IPS-20b (cell line): ENCODE measurements at regions not wholly inside any gene's neighbourhood (a gene's known extent, or its start where the extent isn't known, plus 50 kb on each side); places are given as distances from the start of the nearest gene placed in this dataset.
"Not testable (repeated sequence)": the region's sequence is repeated elsewhere in the genome, so short reads cannot be mapped to it uniquely, and the experiment has no call there.

Experiments
- H3K27ac ChIP-seq: one replicate; pipeline ENCODE4 v1.5.1; 2013; ENCODE audit warnings: low read length
- H3K27me3 ChIP-seq: 2 replicates; pipeline ENCODE4 v1.6.1; 2013; ENCODE audit warnings: mild to moderate bottlenecking, low read length, inconsistent platforms; ENCODE audit not compliant: insufficient read depth
- H3K36me3 ChIP-seq: 2 replicates; pipeline ENCODE4 v1.6.1; 2013; ENCODE audit warnings: low read depth, mild to moderate bottlenecking, inconsistent platforms, low read length, moderate library complexity; ENCODE audit not compliant: insufficient read depth
- H3K4me1 ChIP-seq: 2 replicates; pipeline ENCODE4 v1.6.1; 2013; ENCODE audit warnings: mild to moderate bottlenecking, control low read depth, inconsistent platforms, low read length, moderate library complexity; ENCODE audit not compliant: insufficient read depth
- H3K4me3 ChIP-seq: 2 replicates; pipeline ENCODE4 v1.5.1; 2013; ENCODE audit warnings: mild to moderate bottlenecking, low read length, inconsistent platforms
- H3K9ac ChIP-seq: 2 replicates; pipeline ENCODE4 v1.6.1; 2013; ENCODE audit warnings: low read depth, mild to moderate bottlenecking, inconsistent platforms, low read length, moderate library complexity
- H3K9me3 ChIP-seq: 2 replicates; pipeline ENCODE4 v1.6.1; 2013; ENCODE audit warnings: mild to moderate bottlenecking, low read depth, low read length, inconsistent platforms; ENCODE audit not compliant: insufficient read depth

DNA sequence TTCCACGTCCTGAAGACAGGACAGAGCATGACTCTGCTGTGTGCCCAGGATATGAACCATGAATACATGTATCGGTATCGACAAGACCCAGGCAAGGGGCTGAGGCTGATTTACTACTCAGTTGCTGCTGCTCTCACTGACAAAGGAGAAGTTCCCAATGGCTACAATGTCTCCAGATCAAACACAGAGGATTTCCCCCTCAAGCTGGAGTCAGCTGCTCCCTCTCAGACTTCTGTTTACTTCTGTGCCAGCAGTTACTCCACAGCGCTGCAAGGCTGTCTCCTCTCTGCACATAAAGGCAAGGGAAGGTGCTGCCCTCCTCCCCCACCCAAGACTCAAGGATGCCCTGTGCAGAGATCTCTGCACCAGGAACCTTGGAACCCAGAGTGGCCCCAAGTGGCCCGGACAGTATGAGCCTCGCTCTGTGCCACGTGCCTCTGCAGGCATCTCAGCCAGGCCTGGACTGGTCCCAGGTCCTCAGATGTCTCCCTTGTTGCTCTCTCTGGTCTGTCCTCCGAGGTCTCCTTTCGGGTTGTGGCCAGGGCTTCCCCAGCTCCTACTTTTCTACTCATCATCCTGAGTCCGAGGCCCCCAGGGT, 230.3 kb upstream of the PRSS58 start:
- no peak overlapping the region for H3K9ac ChIP-seq
- H3K27me3 ChIP-seq = no peaks in the 10 kb centered on the region; the same call in 1 of the 2 replicates
- no peaks in the 10 kb centered on the region for H3K9me3 ChIP-seq
- H3K36me3 ChIP-seq = no peaks in the 10 kb centered on the region
- no peak overlapping the region for H3K27ac ChIP-seq
- H3K4me3 ChIP-seq = no peak overlapping the region
- no peaks in the 10 kb centered on the region for H3K4me1 ChIP-seq

DNA sequence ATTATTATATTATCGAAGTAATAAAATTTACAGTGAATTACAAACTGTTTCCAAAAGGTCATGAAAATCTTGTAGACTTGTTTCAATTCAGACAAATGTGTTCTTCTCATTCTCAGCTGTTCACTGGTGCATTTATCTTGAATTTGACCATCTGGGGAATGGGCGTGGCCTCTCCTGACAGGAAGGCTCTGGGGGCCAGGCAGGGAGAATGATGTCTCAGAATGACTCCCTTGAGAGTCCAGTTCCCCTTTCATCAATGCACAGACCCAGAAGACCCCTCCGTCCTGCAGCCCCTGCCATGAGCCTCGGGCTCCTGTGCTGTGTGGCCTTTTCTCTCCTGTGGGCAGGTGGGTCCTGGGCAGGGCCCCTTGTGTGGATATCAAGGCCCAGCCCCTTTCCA, 229.7 kb upstream of the PRSS58 start:
- not testable (repeated sequence) for H3K9ac ChIP-seq, H3K9me3 ChIP-seq, H3K4me3 ChIP-seq, H3K4me1 ChIP-seq, H3K36me3 ChIP-seq, H3K27ac ChIP-seq, H3K27me3 ChIP-seq

DNA sequence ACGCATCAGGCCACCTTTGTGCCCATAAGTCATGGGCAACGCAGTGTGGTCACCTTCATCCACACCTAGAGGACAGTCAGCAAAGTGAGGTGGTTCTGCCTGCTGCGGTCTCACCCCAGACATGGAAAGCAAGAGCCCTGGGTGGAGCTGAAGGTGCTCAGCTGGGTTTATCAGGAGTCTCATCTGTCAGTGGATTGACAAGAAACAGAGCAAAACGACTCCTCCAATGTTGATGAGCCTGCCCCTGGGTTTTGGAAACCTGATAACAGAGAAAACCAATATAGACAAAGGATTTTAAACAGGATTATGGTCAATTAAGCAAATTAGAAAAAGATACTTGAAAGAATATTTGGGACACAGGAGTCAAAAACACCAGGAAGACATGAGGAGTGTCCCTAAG, 229.3 kb upstream of the PRSS58 start:
- H3K9ac ChIP-seq = no peak overlapping the region
- H3K4me1 ChIP-seq = no peaks in the 10 kb centered on the region
- H3K27ac ChIP-seq = no peak overlapping the region
- H3K4me3 ChIP-seq = no peak overlapping the region
- H3K27me3 ChIP-seq = no peaks in the 10 kb centered on the region; the same call in 1 of the 2 replicates
- H3K36me3 ChIP-seq = no peaks in the 10 kb centered on the region
- H3K9me3 ChIP-seq = no peaks in the 10 kb centered on the region

DNA sequence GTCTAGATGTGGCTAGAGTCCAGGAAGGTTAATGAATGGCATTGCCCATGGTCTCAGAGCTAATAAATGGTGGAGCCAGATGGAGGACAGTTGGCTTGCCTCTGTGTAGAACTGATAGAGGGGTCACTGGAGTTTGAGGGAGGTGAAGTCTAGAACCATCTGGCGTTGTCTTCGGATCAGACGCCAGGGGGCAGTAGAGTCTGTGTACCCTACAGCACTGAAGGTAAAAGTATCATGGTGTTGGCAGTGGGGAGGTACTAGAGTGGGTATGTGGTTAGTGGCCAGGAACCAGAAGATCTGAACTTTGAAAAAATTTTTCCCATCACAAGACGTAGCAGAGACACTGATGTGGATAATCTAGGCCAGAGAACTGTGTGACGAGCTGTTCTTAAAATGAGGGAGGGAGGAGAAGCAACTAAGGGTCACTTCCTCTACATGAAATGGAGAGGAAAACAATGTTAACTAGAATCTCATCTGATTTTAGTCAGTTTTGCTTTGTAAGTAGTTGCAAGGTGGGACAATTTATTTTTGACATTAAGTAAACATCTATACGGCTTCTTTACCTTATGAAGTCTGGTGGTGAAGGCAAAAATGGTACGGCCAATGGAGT, 227.9 kb upstream of the PRSS58 start:
- Histone ChIP-seq H3K27ac (no peak overlapping the region), H3K9ac (no peak overlapping the region), H3K4me3 (no peak overlapping the region), H3K9me3 (no peaks in the 10 kb centered on the region), H3K4me1 (no peaks in the 10 kb centered on the region), H3K27me3 (no peaks in the 10 kb centered on the region), H3K36me3 (no peaks in the 10 kb centered on the region)

DNA sequence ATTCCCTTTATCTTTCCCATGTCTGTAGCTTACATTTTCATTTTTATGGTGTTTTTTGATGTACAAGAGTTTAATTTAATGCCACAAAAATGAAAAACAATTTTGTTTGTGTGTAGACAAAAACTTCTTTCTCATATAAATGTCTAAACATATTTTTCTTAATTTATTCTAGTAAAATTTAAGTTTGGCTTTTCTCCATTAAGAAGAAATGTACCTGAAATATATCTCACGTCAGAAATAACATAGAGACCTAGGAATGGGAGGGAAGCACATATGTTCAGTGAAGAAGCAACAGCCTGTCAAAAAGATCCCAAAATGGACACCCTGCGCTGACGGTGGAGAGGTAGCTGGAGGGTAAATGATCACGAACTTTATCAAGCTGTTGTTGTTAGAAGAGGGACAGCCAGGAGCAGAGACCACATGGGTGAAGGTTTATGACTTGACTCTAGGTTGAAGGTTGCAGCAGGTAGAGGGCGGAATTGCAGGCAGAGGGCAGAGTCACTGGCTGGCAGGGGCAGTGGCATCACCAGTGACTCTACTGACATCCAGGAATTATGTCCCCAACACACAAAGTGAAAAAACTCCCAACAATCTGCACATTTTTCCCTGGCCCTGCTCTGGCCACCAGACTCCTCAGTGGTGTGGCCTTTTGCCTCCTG, 225.9 kb upstream of the PRSS58 start:
- no peaks in the 10 kb centered on the region for H3K4me1 ChIP-seq
- H3K27ac ChIP-seq = no peak overlapping the region
- H3K9ac ChIP-seq = no peak overlapping the region
- no peak overlapping the region for H3K4me3 ChIP-seq
- no peaks in the 10 kb centered on the region for H3K36me3 ChIP-seq
- no peaks in the 10 kb centered on the region for H3K27me3 ChIP-seq
- H3K9me3 ChIP-seq = no peaks in the 10 kb centered on the region

DNA sequence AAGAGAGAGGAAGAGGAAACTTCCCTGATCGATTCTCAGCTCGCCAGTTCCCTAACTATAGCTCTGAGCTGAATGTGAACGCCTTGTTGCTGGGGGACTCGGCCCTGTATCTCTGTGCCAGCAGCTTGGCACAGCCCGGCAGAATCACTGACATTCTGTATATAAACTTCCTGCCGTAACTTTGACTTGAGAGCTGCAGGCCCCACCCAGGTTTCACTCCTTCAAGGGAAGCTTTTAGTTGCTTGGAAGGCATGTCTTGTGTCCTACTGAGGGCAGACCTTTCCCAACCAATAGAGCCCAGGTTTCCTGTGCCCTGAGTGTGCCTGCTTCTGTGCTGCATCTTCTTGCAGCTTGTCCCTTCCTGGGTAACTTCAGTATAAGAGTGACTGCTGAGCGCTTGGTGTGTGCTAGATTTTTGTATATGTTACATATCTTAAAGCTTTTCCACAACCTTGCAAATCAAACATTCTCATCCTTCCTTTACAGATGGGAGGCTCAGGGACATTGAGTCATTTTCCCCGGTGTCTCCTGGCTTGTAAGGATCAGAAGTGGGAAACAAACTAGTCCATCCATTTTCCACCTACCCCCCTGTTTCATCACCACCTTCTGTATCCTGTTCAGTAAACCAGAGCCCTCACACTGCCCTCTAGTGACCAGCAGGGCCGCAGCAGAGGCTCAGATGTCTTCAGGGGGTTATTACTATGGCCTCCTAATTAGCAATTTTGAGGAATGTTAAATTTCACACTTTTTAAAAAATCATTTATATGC, 225.2 kb upstream of the PRSS58 start:
- no peak overlapping the region for H3K9ac ChIP-seq
- no peaks in the 10 kb centered on the region for H3K9me3 ChIP-seq
- no peaks in the 10 kb centered on the region for H3K27me3 ChIP-seq
- no peak overlapping the region for H3K27ac ChIP-seq
- H3K4me1 ChIP-seq = no peaks in the 10 kb centered on the region
- no peaks in the 10 kb centered on the region for H3K36me3 ChIP-seq
- no peak overlapping the region for H3K4me3 ChIP-seq

DNA sequence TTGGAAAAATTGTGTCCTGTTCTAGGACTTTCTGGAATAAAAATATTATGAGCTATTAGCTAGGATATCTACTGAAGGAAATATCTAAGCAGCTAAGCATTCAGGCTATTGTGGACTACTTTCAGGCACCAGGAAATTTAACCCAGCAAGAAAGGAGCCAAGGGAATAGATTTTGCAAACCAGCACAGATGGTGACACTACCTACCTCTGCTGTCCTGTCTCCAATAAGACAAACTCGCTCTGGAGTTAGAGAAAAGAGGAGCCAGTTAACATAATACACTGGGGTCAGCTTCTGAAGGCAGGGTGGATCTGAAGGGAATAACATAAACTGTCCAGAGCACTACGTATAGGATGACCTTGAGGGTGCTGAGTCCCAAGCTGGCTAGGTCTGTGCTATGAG, 223.7 kb upstream of the PRSS58 start:
- Histone ChIP-seq H3K36me3 (no peaks in the 10 kb centered on the region), H3K4me3 (no peak overlapping the region), H3K27me3 (no peaks in the 10 kb centered on the region), H3K4me1 (no peaks in the 10 kb centered on the region), H3K9me3 (no peaks in the 10 kb centered on the region), H3K27ac (no peak overlapping the region), H3K9ac (no peak overlapping the region)

DNA sequence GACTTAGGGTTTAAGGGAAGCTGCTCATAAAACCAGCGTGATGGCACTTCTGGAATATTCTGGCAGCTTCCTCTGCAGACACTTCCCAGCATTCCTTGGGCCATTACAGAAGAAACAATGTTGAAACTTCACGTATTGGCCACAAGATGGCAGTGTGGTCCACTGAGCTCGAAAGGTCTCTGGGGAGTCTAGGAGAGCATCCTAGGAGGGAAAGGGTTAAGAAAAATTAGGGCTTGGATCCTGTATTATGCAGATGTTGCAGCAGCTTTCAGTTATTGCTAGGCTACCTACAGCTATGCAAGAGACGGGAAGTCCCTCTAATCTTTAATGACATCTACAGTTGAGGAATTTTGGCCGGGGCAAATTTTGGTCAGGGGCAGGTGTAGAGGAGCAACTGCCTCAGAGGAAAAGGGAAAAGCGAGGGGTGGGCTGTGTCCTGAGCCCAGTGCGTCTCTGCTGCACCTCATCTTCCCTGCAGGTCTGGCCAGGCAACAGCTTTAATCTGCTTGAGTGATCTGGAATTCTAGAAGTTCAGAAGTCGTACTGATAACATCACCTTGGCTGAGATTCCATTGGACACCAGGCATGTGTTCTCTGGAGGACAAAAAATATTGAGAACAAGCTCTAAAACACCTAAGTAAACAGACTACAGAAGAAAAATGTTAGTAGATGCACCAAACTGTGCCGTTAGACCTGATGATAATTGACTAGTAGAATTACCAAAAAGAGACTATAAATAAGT, 220.8 kb upstream of the PRSS58 start:
- H3K9ac ChIP-seq = no peak overlapping the region
- H3K4me3 ChIP-seq = no peak overlapping the region

DNA sequence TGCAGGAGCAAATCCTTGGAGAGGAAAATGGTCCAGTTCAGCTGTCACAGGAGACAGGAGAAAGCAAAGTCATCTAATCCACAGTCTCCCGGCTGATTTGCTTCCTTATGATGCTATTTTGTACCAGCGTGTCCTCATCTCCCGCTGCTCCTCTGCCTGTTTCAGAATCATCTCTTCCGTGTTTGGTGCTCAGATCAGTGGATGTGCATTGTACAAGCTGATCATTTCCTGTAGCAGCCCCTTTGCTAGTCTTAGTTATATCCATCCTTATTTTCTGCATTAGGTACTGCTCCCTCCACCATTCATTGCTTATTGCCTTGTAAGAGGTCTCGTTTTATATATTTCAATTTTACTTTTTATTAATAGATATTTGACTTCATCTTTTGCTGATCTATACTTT, 219.9 kb upstream of the PRSS58 start:
- not testable (repeated sequence) for H3K4me3 ChIP-seq, H3K36me3 ChIP-seq, H3K9me3 ChIP-seq, H3K9ac ChIP-seq, H3K4me1 ChIP-seq, H3K27me3 ChIP-seq, H3K27ac ChIP-seq

More for the DNA sequence above, 220.8 kb upstream of the PRSS58 start:
- H3K36me3 ChIP-seq = no peaks in the 10 kb centered on the region
- no peaks in the 10 kb centered on the region for H3K9me3 ChIP-seq
- no peaks in the 10 kb centered on the region for H3K27me3 ChIP-seq
- no peaks in the 10 kb centered on the region for H3K4me1 ChIP-seq
- H3K27ac ChIP-seq = no peak overlapping the region

DNA sequence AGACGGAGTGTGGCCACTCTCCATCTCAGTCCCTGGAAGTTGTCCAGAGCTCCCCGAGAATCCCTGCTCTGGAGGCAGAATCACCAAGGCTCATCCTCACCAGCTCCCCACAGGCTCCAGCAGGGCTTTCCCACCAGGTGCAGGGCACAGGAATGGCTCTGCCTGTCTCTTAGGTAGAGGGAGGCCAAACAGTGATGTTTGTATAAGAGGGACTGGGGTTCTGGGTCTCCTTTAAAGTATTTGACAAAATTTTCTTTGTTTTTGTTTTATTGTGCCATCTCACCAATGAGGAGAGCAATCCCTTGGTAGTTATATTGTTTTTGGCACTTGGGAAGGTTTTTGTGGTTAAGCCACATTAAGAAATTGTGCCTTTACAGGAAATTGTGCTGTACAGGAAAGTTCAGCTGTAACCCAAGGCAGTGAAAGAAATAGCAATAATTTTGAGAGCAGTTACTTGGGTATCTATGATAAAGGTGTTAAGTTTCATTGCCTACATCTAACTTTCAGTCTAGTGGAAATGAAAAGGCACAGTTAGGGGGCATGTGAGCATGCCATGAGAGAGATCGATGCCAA, 219.3 kb upstream of the PRSS58 start:
- H3K36me3 ChIP-seq = no peaks in the 10 kb centered on the region
- no peak overlapping the region for H3K27ac ChIP-seq
- H3K9ac ChIP-seq = no peak overlapping the region
- H3K27me3 ChIP-seq = no peaks in the 10 kb centered on the region
- H3K4me3 ChIP-seq = no peak overlapping the region
- H3K9me3 ChIP-seq = no peaks in the 10 kb centered on the region
- H3K4me1 ChIP-seq = no peaks in the 10 kb centered on the region

DNA sequence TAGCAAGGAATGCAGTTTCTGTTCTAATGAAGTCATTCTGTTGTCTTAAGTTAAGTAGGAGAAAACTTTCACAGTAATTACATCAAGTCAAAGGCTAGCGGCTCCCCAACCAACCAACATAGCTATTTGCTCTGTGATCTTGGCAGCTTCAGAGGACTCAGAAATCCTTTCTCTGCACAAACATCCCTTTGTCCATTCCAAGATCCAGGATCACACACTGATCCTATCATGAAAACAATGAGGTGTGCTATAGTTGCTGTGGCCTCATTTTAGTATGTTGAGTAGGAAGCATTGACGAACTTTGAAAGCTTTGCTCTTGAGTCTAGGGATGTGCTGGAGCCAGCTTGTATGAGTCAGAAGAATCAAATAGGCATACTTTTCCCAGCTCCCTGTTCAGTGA, 218.2 kb upstream of the PRSS58 start:
- no peaks in the 10 kb centered on the region for H3K36me3 ChIP-seq
- no peaks in the 10 kb centered on the region for H3K9me3 ChIP-seq
- no peak overlapping the region for H3K9ac ChIP-seq
- no peak overlapping the region for H3K4me3 ChIP-seq
- no peak overlapping the region for H3K27ac ChIP-seq
- H3K27me3 ChIP-seq = no peaks in the 10 kb centered on the region
- no peaks in the 10 kb centered on the region for H3K4me1 ChIP-seq
